Stimulated activated CD4-positive, alpha-beta T cell treated with anti-CD3 and anti-CD28 coated beads, Interleukin-12 subunit alpha, Interleukin-12 subunit beta, amount 100 ng/mL, for 48 hours (primary cell): ENCODE measurements at regions not wholly inside any gene's neighbourhood (a gene's known extent, or its start where the extent isn't known, plus 50 kb on each side); places are given as distances from the start of the nearest gene placed in this dataset.

Source experiments
- DNase-seq, 3 donors: peaks; one replicate each; pipeline ENCODE4 v3.0.0-alpha.2; 2020; ENCODE audit warnings: low read depth in 2 of 3, low spot score in 1 of 3

DNA sequence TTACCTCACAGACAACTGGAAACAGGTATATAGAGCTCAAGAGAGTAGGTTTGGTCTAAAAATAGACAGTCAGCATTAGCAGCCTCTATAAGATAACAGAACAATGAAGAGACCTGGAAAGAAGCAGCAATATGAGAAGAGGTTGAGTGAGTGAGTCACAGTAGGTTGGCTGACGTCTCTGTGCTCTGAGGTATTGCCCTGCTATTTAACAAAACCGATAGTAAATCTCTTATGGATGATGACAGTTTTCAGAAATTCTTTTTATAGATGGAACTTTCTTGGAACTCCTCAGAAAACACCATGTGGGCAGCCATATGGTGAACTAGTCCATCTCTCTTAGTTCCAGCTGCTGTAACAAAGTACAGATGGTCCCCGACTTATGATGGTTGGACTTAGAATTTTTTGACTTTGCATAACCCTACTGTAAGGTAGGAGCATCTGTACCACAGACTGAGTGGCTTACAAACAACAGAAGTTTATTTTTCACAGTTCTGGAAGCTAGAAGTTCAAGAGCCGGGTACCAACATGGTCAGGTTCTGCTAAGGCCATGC is 123.5 kb downstream of the MBD2 start:
- DNase-seq, result no peak

- no peak for DNase-seq
Measured at GRCh38 chr18:54100466-54100865, 124.0 kb downstream of the MBD2 start.

- no peak for DNase-seq
Measured at GRCh38 chr18:54094474-54094873, 130.0 kb downstream of the MBD2 start.

DNA sequence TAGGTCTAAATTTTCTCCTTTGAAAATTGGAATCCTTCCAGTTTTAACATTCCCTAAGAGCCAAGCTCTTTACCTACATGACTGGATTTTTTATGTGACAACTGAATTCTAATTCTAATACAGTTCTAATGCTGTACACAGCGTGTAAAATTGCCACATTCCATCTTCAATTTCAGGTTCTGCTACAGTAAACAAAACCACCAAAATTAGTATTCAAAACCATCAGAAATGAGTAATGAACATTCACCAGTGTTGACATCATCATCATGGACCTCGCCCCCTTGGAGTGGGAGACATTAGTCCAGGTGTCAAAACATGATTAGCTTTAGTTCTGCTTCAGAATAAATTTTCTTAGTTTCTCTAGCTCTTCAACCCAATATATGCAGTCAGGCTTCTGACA is 133.6 kb downstream of the MBD2 start:
- no peak for DNase-seq

DNA sequence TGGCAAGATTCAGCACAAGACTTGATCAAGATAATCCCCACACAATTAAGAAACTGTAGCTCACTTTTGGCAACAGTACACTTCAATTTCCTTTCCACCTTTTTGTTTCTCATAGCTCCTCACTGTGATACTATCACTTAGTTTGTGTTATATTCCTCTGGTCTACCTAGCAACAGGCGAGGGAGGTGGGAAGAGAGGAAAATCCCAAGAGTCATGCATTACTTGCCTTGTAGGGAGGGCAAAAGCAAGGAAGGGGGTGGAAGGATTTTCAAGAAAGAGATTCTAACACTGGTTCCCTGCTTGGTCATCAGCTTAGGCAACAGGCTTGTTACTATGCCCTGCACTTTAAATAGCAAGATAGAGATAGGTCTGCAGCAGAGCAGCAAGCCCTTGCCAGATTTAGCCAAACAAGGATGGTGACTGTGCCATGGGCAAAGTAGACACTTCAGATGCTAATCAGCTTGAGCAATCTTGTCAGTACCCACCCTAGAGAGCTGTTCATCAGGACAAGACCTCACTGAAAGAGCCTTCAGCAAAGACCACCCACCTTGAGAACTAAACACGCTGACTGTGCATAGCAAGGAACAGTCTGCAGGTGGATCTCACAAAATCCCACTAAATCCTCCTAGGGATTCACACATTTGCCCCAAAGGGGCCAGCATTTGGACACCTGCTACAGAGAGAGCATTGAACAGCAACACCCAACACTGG is 134.6 kb downstream of the MBD2 start:
- no peak for DNase-seq

GRCh38 chr18:54086863-54087262 is 137.6 kb downstream of the MBD2 start:
- DNase-seq, result no peak

GRCh38 chr18:54086046-54086802 is 138.2 kb downstream of the MBD2 start:
- DNase-seq, result peak in 1 of 3 donors; percentile 1

- no peak for DNase-seq
Measured at GRCh38 chr18:54080858-54081257, 143.6 kb downstream of the MBD2 start.

GRCh38 chr18:54076166-54076565 is 148.3 kb downstream of the MBD2 start:
- no peak for DNase-seq

DNA sequence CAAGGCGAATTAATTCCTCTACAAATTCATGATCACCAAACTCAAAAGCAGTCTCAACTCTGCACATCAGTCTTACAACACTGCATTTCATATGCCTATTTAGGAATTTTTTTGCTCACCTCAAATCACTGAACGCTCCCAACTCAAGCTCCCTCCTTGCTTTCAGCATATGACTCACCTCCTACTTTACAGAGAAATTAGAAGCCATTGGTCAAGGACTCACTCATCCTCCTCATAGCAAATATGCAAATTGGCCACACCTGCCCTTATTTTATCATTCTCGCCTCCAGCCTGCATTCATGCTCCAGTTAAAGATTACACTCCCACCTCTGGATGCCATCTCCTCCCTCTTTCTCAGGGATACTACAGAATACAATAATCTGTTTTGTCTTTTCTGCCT is 148.8 kb downstream of the MBD2 start:
- DNase-seq, result no peak

DNA sequence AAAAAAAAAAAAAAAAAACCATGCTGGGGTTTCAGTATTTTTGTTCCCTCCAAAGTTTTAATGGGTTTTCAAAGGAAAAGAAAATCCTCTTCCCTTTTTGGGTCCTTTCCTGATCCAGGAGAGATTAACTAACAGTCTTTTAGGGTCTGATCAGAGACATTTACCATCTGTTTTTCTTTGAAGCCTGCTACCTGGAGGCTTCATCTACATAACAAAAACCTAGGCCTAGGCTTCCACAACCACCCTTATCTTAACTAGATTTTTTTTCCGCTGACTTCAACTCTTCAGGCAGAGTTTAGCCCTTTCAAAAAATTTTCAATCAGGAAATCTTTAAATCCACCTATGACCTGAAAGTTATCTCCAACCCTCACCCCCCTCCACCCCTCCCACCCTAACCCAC is 154.7 kb downstream of the MBD2 start:
- DNase-seq, result no peak

DNA sequence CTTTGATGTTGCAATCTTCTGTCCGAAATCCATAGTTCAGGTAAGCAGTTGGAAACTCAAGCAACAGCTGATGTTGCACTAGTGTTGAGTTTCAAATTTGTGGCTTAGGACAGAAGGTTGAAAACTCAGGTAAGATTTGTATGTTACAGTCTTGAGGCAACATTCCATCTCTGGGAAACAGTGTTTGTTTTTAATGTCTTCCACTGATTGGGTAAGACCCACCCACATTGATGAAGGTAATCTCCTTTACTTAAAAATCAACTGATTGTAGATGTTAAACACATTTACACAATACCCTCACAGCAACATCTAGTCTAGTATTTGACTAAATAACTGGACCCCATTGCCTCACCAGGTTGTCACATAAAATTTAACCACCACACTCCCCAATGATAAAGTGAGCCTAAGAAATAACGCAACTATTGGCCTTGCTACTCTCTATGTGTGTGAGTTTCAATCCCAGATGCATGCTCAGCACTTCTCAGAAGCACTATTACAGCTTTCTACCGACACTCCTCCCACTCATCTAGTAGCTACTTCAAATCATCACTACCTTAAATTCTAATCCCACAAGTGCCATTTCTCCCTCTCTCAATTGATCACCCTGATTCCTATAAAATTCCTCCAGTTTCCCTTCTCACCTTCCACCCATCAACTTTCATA is 164.0 kb downstream of the MBD2 start:
- DNase-seq, result no peak

DNA sequence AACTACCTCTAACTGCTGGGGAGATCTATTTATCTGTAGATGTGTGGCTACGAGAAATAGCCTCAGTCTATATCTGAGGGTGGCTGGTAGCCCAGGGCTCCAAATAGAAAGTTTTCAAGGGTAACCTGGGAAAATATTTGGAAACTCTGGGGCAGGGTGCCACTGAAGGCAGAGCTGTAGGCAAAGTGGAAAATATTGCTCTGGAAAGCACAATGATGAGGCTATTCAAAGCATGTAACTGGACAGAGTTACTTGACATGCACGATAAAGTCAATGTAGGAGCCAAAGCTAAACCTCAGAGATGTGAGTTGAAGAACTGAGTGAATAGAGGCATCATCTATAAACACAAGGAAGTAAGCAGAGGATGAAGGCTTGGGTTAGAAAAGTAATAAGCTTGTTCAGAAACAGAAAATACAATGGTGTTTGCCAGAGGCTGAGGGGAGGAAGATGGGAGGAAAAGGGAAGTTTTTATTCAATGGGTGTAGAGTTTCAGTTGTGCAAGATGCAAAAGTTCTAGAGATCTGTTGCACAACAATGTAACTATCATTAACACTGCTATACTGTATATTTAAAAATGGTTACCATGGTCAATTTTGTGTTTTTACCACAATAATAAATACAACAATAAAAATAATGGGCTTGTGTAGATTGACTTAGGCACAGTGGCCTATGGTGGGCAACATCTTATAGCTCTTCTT is 171.6 kb downstream of the MBD2 start:
- no peak for DNase-seq

DNA sequence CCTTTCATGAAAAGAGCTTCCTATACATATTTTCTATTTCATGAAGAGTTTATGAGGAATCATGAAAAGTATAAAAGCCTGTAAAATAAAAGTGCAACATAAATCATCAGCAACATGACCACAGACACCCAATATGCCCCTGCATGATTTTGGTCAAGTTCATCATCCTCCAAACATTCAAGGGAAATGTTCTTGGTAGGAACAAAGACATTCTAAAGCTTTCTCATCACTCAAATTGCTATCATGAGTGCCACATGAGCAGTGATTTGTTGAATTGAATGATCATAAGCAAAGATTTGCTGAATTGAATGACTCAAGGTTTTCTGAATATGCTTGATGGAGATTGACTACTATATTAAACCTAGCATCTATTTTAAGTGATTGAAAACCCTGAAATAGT is 172.2 kb downstream of the MBD2 start:
- DNase-seq, result no peak

DNA sequence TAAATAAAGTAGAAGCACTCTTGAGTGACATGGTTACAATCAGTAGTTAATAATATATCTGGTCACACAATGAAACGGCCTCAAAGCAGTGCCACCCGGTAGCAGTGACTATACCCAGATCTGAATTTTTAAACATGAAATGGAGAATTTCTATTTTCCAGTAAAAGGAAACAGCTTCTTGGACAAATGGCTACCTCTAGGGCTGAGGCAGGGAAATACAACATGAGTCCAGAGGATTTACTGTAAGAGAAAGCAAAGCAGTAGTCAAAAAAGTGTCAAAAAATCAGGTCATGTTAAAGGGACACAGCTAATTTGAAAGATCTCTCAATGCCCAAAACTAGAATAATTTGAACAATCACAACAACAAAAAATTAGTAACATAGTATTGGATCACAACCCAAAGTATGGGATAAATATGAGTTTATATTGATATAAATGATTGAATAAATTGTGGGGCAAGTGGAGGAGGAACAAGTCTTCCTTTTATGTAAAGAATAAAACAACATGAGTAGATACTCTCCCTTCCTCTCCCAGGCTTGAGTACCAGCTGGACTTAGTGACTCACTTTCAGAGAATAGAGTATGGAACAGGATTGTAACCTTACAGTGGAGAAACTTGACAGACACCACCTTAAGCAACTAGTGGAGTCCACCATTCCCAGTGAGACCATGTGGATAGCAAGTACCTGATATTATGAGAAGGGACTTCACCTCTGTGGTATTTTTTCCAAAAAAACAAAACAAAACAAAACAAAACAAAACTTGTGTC is 180.8 kb downstream of the MBD2 start:
- no peak for DNase-seq

GRCh38 chr18:54035927-54036326 is 188.5 kb downstream of the MBD2 start:
- no peak for DNase-seq

DNA sequence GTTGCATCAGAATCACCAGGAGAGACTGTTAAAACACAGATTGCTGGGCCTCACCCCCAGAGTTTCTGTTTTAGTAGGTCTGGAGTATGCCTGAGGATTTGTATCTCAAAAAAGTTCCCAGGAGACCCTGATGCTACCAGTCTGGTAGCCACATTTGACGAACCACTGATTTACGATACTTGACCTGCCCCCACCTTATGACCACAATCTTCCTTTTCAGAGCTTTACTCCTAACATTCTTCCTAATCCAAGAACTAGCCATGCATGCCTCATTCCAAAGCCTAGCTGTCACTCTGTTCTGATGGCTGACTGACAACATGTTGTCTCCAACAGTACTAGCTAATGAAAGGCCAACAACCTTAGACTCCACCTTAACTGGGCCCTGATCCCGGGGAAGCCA is 191.4 kb downstream of the MBD2 start:
- no peak for DNase-seq

DNA sequence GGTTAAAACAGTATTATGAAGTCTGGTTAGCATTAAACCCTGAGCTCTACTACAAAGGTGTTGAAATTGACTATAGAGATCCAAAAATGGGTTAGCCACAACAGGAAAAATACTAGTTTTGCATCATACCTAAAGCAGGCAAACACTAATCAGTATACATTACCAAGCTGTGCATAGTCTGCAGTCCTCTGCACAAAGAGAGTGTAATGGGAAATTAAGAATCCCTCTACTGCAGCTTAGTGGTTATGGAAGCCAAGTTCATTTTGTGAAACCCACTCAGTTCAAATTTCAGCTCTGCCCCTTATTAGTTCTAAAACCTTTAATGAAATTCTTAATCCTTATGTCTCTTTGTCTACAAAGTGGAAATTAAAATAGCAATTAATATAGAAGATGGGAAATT is 192.1 kb downstream of the MBD2 start:
- DNase-seq, result no peak

GRCh38 chr18:54031243-54031642 is 193.2 kb downstream of the MBD2 start:
- no peak for DNase-seq

DNA sequence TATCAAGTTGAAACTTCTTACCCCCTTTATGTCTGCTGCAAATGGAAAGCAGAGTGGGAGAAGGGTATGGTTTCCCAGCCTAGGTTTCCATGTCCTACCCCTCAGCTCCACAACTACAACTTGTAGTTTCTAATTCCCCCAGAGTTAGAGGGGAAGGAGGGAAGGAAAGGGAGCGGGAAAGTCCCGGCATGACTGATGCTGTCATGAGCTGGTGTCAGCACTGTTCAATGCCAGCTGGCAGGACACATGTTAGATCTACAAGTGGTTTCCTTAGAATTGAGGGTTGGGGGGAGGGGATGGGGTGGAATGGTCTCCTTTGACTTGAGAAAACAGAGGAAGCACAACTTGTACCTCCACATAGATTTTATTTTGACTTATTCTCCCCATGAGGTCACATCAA is 194.0 kb downstream of the MBD2 start:
- no peak for DNase-seq

DNA sequence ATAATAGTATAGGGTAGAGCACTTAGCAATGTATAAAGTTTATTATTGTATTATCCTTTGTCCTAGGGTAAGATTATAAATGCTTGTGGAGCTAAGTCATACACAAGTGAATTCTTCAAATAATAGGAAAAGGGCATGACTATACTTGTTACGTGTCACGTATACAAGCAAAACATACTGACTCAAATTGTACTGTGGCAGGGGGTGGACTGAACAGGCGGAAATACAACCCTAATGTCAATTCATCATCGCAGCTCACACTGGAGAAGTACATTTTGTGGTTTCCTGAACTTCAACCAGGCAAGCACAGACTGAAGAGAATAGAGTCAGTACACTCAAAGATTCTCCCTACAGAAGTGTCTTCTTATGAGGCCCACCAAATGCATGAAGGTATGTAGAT is 201.0 kb downstream of the MBD2 start:
- DNase-seq, result no peak
